VCaP (cell line): ENCODE measurements at regions not wholly inside any gene's neighbourhood (a gene's known extent, or its start where the extent isn't known, plus 50 kb on each side); places are given as distances from the start of the nearest gene placed in this dataset.

ENCODE experiments used
- H3K27ac ChIP-seq: fragments of 450-650 bp; 2 replicates; pipeline ENCODE4 v1.5.1; 2017
- TF ChIP-seq, protein P1 (sequence below): fragments of 450-650 bp; conservative IDR thresholded peaks from 2 replicates; pipeline ENCODE4 v1.5.1; 2017; ENCODE audit warnings: mild to moderate bottlenecking, moderate library complexity

DNA sequence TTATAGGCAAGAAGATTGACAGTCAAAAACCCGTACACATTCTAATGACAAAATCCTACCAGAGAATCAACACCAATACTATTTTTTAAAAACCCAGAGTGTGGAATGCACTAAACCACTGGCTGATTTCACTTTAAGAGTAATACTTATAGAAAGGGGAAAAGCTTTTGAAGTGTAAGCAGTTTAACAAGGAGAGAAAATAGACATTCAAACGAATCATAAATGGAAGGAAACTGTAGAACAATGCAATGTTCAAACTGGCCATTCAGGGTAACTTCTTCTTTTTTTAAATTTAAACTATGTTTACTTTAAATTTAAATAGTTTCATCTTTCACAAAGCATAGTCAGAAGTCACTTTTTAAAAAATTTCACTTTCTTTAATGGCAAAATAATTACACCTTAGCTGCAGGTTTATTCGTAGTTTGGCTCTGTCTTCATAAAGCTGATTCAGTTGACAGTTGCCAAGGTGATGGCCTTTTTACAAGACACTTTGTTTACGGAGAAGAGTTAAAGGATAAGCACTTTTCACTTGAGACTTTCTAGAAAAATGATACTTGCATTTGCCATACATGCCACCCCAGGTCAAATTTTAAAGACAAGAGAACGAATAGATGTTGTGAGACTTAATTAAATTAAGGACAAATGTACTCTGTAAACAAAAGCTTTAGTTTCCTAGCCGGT is 82.4 kb upstream of the KLF3 start:
- peak overlapping the region; percentile 74 for H3K27ac ChIP-seq
- TF ChIP-seq, protein P1, sequence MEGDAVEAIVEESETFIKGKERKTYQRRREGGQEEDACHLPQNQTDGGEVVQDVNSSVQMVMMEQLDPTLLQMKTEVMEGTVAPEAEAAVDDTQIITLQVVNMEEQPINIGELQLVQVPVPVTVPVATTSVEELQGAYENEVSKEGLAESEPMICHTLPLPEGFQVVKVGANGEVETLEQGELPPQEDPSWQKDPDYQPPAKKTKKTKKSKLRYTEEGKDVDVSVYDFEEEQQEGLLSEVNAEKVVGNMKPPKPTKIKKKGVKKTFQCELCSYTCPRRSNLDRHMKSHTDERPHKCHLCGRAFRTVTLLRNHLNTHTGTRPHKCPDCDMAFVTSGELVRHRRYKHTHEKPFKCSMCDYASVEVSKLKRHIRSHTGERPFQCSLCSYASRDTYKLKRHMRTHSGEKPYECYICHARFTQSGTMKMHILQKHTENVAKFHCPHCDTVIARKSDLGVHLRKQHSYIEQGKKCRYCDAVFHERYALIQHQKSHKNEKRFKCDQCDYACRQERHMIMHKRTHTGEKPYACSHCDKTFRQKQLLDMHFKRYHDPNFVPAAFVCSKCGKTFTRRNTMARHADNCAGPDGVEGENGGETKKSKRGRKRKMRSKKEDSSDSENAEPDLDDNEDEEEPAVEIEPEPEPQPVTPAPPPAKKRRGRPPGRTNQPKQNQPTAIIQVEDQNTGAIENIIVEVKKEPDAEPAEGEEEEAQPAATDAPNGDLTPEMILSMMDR, result no peak

DNA sequence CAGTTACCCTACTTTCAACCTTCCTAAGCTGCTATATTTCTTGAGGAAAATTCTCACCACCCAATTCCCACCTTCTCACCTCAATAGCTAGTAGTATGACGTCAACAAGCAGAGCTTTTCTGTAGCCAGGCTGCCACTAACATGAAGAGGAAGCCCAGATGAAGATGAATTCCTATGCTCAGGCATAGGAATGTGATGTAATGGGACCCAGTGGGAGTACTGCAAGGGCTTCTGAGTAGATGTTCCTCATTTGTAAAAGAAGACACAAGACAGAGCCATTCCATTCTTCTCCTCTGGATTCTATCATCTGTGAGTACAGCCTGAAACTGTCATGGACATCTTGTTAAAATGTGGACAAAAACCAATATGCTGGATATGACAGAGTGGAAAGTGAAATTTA is 81.6 kb upstream of the KLF3 start:
- H3K27ac ChIP-seq, result peak overlapping the region; percentile 74
- TF ChIP-seq, protein P1, result no peak

DNA sequence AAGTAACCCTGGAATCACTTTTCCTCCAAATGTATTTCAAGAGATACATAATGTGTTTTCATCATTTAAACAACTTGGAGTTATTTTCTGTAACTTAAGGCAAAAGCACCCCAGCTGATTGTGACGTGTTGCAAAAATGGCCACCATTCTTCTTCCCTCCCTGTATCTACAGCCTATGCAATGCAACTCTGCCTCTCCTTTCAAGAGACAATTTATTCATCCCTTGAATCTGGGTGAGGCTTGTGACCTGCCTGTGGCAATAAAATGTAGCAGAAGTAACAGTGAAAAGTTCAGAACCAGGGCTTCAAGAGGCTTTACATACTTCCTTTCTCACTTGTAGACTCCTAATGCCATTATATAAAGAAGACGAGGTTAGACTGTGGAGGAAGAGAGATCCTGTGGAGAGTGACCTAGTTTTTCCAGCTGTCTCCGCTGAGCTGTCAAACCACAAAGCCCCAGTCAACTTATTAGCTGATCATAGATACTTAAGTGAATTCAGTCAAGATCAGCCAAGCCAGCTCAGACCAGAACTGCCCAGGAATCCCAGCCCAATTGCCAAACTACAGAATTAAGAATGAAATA is 81.0 kb upstream of the KLF3 start:
- TF ChIP-seq, protein P1, result no peak
- H3K27ac ChIP-seq, result peak overlapping the region; percentile 74; the same call in 1 of the 2 replicates

DNA sequence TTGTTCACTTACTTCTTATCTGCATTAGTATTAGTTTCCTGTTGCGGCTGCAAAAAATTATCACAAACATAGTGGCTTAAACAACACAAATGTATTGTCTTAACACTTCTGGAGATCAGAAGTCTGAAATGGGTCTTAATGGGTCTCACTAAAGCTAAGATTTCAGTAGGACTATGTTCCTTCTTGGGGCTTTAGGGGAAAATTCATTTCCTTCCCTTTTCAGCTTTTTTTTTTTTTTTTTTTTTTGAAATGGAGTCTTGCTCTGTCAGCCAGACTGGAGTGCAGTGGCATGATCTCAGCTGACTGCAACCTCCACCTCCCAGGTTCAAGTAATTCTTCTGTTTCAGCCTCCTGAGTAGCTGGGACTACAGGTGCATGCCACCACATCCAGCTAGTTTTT is 78.1 kb upstream of the KLF3 start:
- TF ChIP-seq, protein P1, result no peak
- H3K27ac ChIP-seq, result no peak overlapping the region; the same call in 1 of the 2 replicates

DNA sequence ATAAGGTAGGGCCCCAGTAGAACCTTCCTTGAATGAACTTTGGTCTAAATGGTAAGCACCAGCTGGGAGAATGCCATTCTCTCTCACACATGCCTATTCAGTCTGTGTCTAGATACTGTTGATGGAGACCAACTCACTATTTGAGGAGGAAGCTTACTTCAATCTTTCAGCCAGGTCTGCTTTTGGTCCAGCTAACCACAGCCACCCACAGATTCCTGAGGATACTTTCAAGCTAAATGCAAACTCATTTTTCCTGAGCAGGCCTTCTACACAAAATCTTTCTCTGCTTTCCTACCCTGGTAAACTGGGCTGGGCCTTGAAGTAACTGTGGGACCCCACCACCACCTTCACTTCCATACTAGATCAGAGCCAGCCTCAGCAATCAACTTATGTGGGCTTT is 76.9 kb upstream of the KLF3 start:
- TF ChIP-seq, protein P1, result no peak
- H3K27ac ChIP-seq, result no peak overlapping the region

DNA sequence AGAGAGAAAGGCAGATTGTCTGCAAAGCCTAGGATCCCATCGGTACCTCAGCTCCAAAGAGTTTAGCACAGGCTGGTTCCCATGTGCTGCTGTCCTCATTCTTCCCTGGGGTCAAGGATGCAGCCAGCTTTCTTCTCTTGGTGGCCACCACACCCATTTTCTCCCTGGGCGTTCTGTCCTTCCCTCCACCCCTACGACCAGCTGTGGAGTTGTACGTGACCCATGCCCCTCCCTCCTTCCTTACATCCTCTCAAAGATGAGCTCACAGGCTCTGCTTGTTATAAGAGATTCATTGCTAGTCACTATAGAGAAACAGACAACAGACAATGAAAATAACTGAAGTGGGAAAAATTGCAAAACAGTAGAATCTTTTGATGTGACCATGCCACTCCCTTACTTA is 74.0 kb upstream of the KLF3 start:
- TF ChIP-seq, protein P1, result no peak
- no peak overlapping the region for H3K27ac ChIP-seq

DNA sequence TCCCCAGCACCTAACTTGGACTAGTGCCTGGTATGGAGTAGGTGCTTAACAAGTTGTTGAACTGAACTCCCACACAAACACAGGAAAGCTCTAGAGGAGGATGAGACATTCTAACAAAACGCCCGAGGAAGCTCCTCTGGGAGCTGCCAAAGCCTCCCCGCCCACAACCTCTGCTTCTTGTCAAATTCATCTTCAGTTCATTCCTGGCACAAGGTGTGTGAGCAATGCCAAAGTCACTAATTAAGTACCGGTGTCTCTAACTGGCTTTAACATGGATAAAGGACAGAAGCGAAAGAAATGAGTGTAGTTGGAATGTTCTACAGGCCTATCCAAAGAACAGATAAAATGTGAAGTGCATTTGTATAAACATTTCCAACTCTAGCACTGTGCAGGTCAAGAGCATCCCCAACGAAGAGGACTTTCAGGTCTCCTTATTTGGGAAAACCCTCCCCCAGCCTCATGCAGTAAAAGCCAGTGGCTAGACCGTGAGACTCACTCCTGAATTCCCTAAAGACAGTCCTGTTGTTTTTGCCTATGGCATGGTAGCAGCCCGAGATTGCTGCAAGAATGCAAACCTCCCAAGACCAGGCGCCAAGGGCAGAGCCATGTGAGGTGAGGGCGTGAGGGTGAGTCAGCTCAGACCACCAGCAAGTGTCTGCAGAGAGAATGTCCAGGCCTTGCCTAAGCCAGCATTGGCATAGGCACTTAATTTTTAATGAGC is 72.2 kb upstream of the KLF3 start:
- TF ChIP-seq, protein P1, result no peak

More for the DNA sequence above, 72.2 kb upstream of the KLF3 start:
- peak overlapping the region; percentile 51 for H3K27ac ChIP-seq
